ENCODE measurements at regions not wholly inside any gene's neighbourhood (a gene's known extent, or its start where the extent isn't known, plus 50 kb on each side); places are given as distances from the start of the nearest gene placed in this dataset.

DNA sequence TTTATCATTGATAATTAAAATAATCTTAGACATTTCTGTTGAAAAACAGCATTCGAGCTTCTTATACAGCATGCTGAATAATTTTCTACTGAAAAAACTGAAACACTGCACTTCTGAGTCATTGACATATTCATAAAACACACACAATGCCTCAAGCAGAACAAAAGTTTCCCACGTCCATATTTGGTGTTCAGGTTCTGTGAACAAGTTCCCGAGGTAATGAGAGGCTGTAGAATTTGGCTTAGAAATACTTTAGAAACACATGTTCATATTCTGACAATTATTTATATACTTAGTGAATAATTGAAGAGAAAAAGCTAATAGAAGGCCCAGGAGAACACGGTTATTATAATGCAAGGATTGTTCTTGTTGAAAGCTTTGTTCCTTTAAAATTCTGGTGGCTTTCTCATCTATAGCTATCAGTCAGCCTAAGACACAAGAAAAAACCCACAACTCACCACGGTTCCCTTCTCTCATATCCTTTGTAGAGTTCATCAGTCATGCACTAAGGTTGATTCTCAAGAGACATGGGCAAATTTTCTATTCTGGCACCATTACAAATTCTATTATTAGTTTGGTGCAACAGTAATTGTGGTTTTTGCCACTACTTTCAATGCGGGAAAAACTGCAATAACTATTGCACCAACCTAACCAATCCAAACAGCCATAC is 194.4 kb downstream of the TMX3 start:
- peak; percentile 14 for DNase-seq (ENCODE audit: low spot score)

- DNase-seq (ENCODE audit: low spot score): no peak
Measured at GRCh38 chr18:68519336-68519735, 195.6 kb downstream of the TMX3 start.

DNA sequence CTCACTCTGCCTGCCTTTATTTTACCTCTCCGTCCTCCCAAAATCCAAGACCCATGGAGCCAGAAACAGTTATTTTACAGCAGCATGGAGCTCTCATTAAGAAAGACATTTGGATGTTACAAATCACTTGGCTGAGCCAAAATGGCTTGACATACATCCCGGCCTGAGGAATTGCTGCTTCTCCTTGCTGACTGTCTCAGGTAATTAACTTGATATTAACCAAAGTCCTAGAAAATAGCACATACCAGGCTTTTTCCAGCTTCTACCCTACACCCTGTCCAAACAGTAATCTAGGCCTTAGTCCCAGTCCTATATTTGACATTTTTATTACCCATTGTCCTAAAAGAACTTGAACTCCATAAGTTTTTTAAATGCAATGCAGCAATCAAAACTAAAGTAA is 205.0 kb downstream of the TMX3 start:
- no peak for DNase-seq (ENCODE audit: low spot score)

DNA sequence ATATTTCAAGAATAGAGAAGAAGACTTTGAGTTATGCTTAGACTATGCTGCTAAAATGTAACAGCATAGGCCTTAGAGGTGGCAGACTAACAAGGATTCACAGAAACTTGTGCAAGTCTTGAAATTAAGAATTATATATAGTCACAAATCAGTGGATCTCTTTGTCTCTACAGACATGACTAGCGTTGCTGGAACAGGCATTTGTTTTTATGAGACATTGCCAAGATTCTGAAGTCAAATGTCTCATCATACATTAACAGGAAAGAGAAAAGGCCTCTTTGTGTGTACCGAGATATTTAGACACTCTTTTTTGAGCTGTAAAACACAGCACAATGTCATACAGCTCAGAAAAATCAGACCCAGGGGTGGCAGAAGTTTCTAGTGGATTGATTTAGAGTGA is 207.1 kb downstream of the TMX3 start:
- no peak for DNase-seq (ENCODE audit: low spot score)

GRCh38 chr18:68505178-68505574 is 209.7 kb downstream of the TMX3 start:
- DNase-seq (ENCODE audit: low spot score): no peak

DNA sequence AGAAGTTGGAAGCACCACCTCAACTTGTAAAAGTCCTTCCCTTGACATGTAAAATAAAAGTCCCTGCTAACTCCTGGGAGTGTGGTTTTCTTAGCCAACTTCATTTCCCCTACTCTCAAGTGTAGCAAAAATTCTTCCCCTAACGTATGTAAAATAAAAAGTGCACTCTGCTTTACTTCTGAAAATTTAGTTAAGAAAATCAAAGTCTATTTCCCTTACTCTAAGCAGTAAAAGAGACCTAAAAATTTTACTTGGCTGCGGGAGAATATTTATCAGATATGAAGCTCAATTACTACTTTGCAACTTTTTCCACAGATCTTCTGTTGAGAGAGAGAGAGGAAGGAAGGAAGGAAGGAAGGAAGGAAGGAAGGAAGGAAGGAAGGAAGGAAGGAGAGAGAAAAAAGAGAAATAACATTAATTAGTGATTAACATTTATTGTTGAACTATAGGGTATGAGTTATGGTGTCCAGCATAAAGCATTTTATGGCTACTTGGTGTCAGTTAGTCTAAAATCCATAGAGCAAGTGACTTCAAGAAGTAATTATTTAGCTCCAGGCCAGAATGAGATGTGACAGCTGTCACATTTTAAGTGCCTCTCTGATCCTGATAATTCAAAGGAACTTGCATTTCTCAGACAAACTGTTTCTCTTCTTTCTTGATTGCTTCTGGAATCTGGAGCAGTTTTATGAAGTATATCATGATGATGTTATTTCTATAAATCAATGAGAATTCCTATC is 210.3 kb downstream of the TMX3 start:
- DNase-seq (ENCODE audit: low spot score): no peak

GRCh38 chr18:68500556-68500955 is 214.4 kb downstream of the TMX3 start:
- no peak for DNase-seq (ENCODE audit: low spot score)

DNA sequence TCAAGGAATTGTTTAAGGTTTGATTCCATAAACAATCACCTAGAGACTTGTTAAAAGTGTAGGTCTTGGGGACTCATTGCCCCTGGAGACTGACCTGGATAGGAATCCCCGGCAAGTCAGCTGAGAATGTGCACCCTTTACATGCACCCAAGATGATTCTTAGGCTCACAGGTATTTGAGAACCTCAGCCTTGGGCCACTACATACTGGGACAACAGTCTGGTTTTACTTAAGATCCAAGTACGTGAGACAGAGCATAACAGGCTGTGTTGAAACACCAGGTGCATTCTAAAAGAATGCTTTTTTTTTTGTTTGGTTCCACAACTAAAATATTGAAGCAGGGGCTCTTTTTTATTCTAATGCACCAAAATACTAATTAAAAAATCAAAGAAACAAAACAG is 215.8 kb downstream of the TMX3 start:
- no peak for DNase-seq (ENCODE audit: low spot score)

DNA sequence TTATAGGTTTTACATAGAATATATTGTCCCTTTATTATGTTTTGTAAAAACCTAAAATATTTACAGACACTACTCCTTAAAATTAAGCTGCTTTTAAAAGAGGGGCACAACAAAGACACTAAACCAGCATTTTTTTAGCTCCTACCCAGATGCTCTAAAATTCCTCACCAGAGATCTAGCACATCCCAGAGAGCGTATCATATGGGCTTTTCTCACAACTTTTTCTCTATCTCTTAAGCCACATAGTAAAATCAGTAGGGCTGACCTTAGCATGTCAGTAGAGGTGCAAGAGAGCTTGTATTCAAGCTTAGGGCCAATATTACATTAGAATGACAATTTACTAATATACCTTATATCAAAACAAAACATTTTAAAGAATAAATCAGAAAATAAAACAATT is 216.3 kb downstream of the TMX3 start:
- DNase-seq (ENCODE audit: low spot score): no peak

DNA sequence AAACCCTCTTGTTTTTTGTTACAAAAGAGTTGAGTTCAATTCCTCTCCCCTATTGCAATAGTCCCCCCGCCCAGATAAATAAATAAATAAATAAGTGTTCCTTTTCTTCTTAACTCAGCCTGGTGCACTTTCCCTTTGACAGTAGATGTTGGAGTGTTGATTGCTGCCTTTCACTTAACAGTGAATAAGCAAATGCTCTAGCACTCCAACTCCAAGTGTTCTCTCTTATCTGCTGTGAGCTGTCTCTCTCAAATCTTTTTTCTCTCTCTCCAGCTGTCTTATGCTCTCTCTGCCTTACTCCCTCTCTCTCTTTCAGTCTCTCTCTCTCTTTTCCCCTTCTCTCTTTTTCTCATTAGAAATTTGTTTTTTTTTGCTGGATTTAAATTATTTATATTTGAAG is 216.7 kb downstream of the TMX3 start:
- DNase-seq (ENCODE audit: low spot score): no peak

- DNase-seq (ENCODE audit: low spot score): no peak
Measured at GRCh38 chr18:68494802-68495581, 219.9 kb downstream of the TMX3 start.

DNA sequence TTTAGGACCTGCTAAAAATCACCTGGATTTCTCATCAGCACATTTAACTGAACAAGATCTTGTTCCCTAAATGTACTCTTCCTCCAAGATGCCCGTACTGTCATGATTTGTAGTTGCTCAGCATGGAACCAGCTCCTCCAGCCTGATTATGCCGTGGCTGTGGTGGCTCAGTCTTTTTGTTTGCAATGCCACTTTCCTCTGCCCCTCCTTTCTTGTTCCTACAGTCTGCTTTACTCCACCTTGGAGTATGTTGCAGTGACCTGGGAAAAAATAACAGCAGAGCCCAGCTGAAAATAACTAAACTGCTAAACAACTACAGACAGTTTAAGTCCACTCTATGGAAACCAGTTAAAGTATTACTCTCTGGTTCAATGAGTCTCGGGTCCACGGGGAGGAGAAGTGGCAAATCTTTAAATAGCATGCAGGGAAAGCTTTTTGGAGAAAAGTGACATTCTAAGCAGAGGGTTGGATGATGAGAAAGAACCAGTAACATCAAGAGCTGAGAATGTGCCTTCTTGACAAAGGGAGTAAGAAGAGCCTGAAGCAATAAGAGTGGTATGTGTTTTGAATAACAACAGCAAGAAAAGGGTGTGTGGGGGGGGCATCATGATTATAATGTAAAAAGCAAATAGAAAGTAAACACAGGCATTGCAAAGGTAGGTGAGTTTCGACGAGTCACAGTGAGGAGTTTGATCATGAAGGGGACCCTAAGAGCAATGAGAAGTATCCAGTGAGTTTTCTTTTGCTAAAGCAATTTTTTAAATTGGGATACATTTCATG is 225.7 kb downstream of the TMX3 start:
- no peak for DNase-seq (ENCODE audit: low spot score)

DNA sequence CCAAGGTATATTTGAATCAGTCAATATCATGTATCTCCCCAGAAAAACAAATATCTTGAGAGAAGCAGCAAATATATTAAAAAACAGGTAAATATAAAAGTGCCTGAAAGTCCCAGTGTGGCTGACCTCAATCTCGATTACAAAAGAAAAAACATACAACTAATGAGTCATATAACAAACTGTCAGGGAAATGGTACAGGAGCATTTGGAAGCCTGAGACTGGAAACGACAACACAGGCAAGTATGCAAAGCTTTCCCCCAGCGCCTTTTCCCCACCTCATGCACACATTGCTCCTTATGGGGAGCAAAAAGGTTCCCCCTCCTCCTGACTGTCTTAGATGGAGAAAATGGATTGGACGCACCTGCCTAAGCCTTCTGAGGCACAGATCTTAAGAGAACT is 230.7 kb downstream of the TMX3 start:
- no peak for DNase-seq (ENCODE audit: low spot score)

DNA sequence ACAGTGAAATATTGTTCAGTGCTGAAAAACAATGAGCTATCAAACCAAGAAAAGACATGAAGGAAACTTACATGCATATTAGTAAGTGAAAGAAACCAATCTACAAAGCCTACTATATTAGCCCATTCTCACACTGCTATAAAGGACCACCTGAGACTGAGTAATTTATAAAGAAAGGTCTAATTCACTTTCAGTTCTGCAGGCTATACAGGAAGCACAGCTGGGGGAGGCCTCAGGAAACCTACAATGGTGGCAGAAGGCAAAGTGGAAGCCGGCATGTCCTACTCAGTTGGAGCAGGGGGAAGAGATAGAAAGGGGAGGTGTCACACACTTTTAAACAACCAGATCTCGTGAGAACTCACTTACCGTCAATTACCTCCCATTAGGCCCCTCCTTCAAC is 232.1 kb downstream of the TMX3 start:
- no peak for DNase-seq (ENCODE audit: low spot score)

GRCh38 chr18:68480196-68480595 is 234.7 kb downstream of the TMX3 start:
- no peak for DNase-seq (ENCODE audit: low spot score)

GRCh38 chr18:68478246-68478645 is 236.7 kb downstream of the TMX3 start:
- no peak for DNase-seq (ENCODE audit: low spot score)

GRCh38 chr18:68475883-68476282 is 239.0 kb downstream of the TMX3 start:
- DNase-seq (ENCODE audit: low spot score): no peak

- DNase-seq (ENCODE audit: low spot score): no peak
Measured at GRCh38 chr18:68472701-68473295, 242.1 kb downstream of the TMX3 start.

DNA sequence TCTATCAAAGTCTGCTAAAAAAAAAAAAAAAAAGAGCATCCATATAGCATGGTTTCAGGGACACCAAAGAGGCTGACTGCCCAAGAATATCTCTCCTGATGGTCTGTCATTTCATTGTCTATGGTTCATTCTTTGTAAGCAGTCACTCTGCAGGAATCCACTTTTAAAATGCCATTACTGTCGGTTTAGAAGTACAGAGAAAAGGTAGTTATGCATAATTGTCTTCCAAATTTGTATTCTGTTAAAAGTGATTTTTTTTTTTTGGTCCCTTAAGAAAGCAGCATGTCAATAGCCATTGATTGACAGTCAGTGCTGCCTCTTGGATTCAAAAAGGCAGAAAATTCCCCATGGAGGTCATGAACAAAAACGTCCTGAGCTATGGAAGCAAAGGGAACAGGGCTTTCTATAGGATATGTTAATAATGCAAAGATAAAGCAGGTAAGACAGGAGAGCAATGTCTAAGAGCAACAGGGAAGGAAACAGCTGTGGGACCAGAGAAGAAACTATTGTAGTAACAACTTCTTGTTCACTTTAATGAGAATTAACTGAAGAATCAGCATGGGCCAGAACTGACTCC is 245.8 kb downstream of the TMX3 start:
- DNase-seq (ENCODE audit: low spot score): no peak

GRCh38 chr18:68467957-68468356 is 247.0 kb downstream of the TMX3 start:
- no peak for DNase-seq (ENCODE audit: low spot score)

DNA sequence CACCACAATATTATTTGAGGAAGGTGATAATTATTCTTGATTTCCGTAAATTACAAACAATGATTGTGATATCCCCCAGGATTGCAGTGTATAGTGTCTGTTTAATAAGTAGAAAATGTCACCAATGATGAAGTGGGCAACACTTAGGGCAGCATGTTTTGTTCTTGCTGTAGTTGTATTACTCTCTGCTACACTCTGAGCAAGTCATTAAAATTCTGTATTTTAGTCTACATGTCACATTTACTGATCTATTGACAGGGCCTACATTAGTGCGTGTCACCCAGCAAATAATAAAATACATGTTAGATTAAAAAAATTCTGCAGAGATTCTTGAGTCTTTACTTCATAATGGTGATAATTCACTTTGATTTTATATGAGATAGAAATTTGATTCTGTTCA is 247.6 kb downstream of the TMX3 start:
- DNase-seq (ENCODE audit: low spot score): no peak

DNA sequence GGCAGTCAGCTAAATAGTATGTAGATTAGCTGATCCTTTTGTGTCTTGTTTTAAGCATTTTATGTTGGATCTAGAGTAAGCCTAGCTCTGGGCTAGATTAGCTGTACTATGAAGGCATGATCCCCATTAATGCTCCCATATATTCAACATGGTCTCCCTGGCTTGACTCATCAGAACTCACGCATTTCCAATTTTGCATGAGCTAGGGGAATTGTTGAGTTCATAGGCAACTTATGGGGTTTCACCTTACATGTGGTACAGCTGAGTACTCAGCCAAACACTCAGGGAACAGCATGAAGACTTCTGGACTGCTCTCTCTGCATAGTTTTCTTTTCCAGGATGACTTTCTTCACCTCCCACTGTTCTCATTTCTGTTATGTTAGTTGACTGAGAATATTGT is 248.2 kb downstream of the TMX3 start:
- no peak for DNase-seq (ENCODE audit: low spot score)
